ENCODE measurements at regions not wholly inside any gene's neighbourhood (a gene's known extent, or its start where the extent isn't known, plus 50 kb on each side); places are given as distances from the start of the nearest gene placed in this dataset.
A peak's percentile ranks its signal among the peaks of the same experiment; 100 is the strongest.
"Not testable (repeated sequence)": the region's sequence is repeated elsewhere in the genome, so short reads cannot be mapped to it uniquely, and the experiment has no call there.

- Histone ChIP-seq H3K4me3 (no peak overlapping the region), H3K9me3 (replicated peaks in 1 of 3) (no peaks in the 10 kb centered on the region), H3K4me1 (replicated peaks in 1 of 2) (no peaks in the 10 kb centered on the region), H3K36me3 (replicated peaks in 1 of 2) (no peaks in the 10 kb centered on the region), H3K27ac (no peak overlapping the region), H3K27me3 (peaks cover 3% of the 10 kb centered on the region)
- no peak for DNase-seq
- intact Hi-C loops (cut with DNase I): no loop called here
- no peak for TF ChIP-seq POLR2A (IDR thresholded peaks at IDR 0.05)
- TF ChIP-seq CTCF (IDR thresholded peaks at IDR 0.05): no peak
- 63 to 78% (median 67%) methylated on average over 4 of the region's 4 CpGs for WGBS, 4 donors
These were observed 188.1 kb downstream of the MINAR1 start for GRCh38 chr15:79620112-79620857.

GRCh38 chr15:79621805-79622204, 189.7 kb downstream of the MINAR1 start:
- H3K4me1 ChIP-seq (replicated peaks in 1 of 2); intact Hi-C loops (cut with DNase I); DNase-seq; H3K27me3 ChIP-seq; H3K4me3 ChIP-seq; H3K36me3 ChIP-seq (replicated peaks in 1 of 2); H3K27ac ChIP-seq; H3K9me3 ChIP-seq (replicated peaks in 1 of 3): not testable (repeated sequence)
- WGBS, 4 donors: 80 to 86% (median 82%) methylated on average over 3 of the region's 3 CpGs

GRCh38 chr15:79623488-79623887, 191.4 kb downstream of the MINAR1 start:
- TF ChIP-seq CTCF (IDR thresholded peaks at IDR 0.05) (no peak), POLR2A (IDR thresholded peaks at IDR 0.05) (no peak)
- H3K27me3 ChIP-seq: peaks cover 3% of the 10 kb centered on the region
- intact Hi-C loops (cut with DNase I): no loop called here
- no peaks in the 10 kb centered on the region for H3K36me3 ChIP-seq (replicated peaks in 1 of 2)
- no peak overlapping the region for H3K27ac ChIP-seq
- WGBS, 4 donors: 59 to 73% (median 66%) methylated on average over 1 of the region's 1 CpG
- no peak for DNase-seq
- no peaks in the 10 kb centered on the region for H3K4me1 ChIP-seq (replicated peaks in 1 of 2)
- no peaks in the 10 kb centered on the region for H3K9me3 ChIP-seq (replicated peaks in 1 of 3)
- no peak overlapping the region for H3K4me3 ChIP-seq

GRCh38 chr15:79629687-79630086, 197.6 kb downstream of the MINAR1 start:
- no peaks in the 10 kb centered on the region for H3K9me3 ChIP-seq (replicated peaks in 1 of 3)
- peaks cover 6% of the 10 kb centered on the region for H3K27me3 ChIP-seq
- H3K36me3 ChIP-seq (replicated peaks in 1 of 2): no peaks in the 10 kb centered on the region
- intact Hi-C loops (cut with DNase I): no loop called here
- H3K27ac ChIP-seq: no peak overlapping the region
- no peak overlapping the region for H3K4me3 ChIP-seq
- TF ChIP-seq CTCF (IDR thresholded peaks at IDR 0.05) (no peak), POLR2A (IDR thresholded peaks at IDR 0.05) (no peak)
- H3K4me1 ChIP-seq (replicated peaks in 1 of 2): no peaks in the 10 kb centered on the region
- 54 to 83% (median 62%) methylated on average over 2 to 5 of the region's 5 CpGs for WGBS, 4 donors
- peak in 5 of 7 donors; percentile 10 to 51 (median 14) for DNase-seq

GRCh38 chr15:79632457-79632856, 200.3 kb downstream of the MINAR1 start:
- Histone ChIP-seq H3K27ac (no peak overlapping the region), H3K9me3 (replicated peaks in 1 of 3) (no peaks in the 10 kb centered on the region), H3K27me3 (peaks cover 6% of the 10 kb centered on the region), H3K4me1 (replicated peaks in 1 of 2) (no peaks in the 10 kb centered on the region), H3K4me3 (no peak overlapping the region), H3K36me3 (replicated peaks in 1 of 2) (no peaks in the 10 kb centered on the region)
- TF ChIP-seq POLR2A (IDR thresholded peaks at IDR 0.05) (no peak), CTCF (IDR thresholded peaks at IDR 0.05) (no peak)
- WGBS, 4 donors: 82 to 93% (median 86%) methylated on average over 2 of the region's 2 CpGs
- no peak for DNase-seq
- intact Hi-C loops (cut with DNase I): no loop called here
